HFF-Myc (cell line): ENCODE measurements at regions not wholly inside any gene's neighbourhood (a gene's known extent, or its start where the extent isn't known, plus 50 kb on each side); places are given as distances from the start of the nearest gene placed in this dataset.
"Not testable (repeated sequence)": the region's sequence is repeated elsewhere in the genome, so short reads cannot be mapped to it uniquely, and the experiment has no call there.

ENCODE experiments used
- DNase-seq: peaks from one replicate; pipeline ENCODE4 v3.0.0-alpha.2; 2011; ENCODE audit warnings: low read depth; ENCODE audit errors: extremely low read depth
- H3K4me3 ChIP-seq: replicated peaks from 2 replicates; pipeline ENCODE4 v1.5.1; 2011; ENCODE audit warnings: low read depth, mild to moderate bottlenecking, control low read depth, low read length
- CTCF ChIP-seq: IDR thresholded peaks from 2 replicates; pipeline ENCODE4 v1.5.1; 2012; ENCODE audit warnings: mild to moderate bottlenecking, low read depth, low read length, control low read depth; ENCODE audit errors: missing control alignments

GRCh38 chr14:88955455-88955854 lies 131.0 kb downstream of the TTC8 start:
- TF ChIP-seq CTCF, result no peak
- DNase-seq, result no peak
- H3K4me3 ChIP-seq, result no peak overlapping the region

GRCh38 chr14:88960496-88960895 lies 136.0 kb downstream of the TTC8 start:
- no peak overlapping the region for H3K4me3 ChIP-seq
- no peak for DNase-seq
- TF ChIP-seq CTCF, result no peak

GRCh38 chr14:88961214-88961613 lies 136.8 kb downstream of the TTC8 start:
- H3K4me3 ChIP-seq, result no peak overlapping the region
- DNase-seq, result no peak
- no peak for TF ChIP-seq CTCF

GRCh38 chr14:88962356-88962755 lies 137.9 kb downstream of the TTC8 start:
- no peak for TF ChIP-seq CTCF
- H3K4me3 ChIP-seq, result no peak overlapping the region
- no peak for DNase-seq

GRCh38 chr14:88967299-88967698 lies 142.8 kb downstream of the TTC8 start:
- no peak for TF ChIP-seq CTCF
- no peak for DNase-seq
- no peak overlapping the region for H3K4me3 ChIP-seq

- DNase-seq, result no peak
- no peak for TF ChIP-seq CTCF
- no peak overlapping the region for H3K4me3 ChIP-seq
Measured at GRCh38 chr14:88975043-88975830, 150.8 kb downstream of the TTC8 start.

GRCh38 chr14:88975926-88976325 lies 151.5 kb downstream of the TTC8 start:
- DNase-seq, result no peak

GRCh38 chr14:88980907-88981306 lies 156.5 kb downstream of the TTC8 start:
- not testable (repeated sequence) for H3K4me3 ChIP-seq, DNase-seq

More at GRCh38 chr14:88975926-88976325, 151.5 kb downstream of the TTC8 start:
- TF ChIP-seq CTCF, result no peak
- no peak overlapping the region for H3K4me3 ChIP-seq
